Coronary artery (tissue), 2 donors: ENCODE measurements at regions not wholly inside any gene's neighbourhood (a gene's known extent, or its start where the extent isn't known, plus 50 kb on each side); places are given as distances from the start of the nearest gene placed in this dataset.

Experiments used
- DNase-seq: peaks from one replicate; pipeline ENCODE4 v3.0.0-alpha.2; 2017; ENCODE audit warnings: low spot score
- H3K27ac ChIP-seq, 2 donors: fragments of 200-600 bp; sonication (generic); one replicate each; pipeline ENCODE4 v1.5.1; 2016 to 2019
- H3K4me3 ChIP-seq: fragments of 200-600 bp; sonication (generic); 2 replicates; pipeline ENCODE4 v1.5.1; 2016; ENCODE audit warnings: mild to moderate bottlenecking, moderate library complexity
- CTCF ChIP-seq: fragments of 200-600 bp; sonication (generic); IDR thresholded peaks from one replicate; pipeline ENCODE4 v1.5.1; 2019; ENCODE audit warnings: antibody characterized with exemption

GRCh38 chr6:16006681-16007080 is 122.2 kb upstream of the MYLIP start:
- Histone ChIP-seq H3K27ac (no peak overlapping the region), H3K4me3 (no peak overlapping the region)
- DNase-seq = no peak
- no peak for TF ChIP-seq CTCF

DNA sequence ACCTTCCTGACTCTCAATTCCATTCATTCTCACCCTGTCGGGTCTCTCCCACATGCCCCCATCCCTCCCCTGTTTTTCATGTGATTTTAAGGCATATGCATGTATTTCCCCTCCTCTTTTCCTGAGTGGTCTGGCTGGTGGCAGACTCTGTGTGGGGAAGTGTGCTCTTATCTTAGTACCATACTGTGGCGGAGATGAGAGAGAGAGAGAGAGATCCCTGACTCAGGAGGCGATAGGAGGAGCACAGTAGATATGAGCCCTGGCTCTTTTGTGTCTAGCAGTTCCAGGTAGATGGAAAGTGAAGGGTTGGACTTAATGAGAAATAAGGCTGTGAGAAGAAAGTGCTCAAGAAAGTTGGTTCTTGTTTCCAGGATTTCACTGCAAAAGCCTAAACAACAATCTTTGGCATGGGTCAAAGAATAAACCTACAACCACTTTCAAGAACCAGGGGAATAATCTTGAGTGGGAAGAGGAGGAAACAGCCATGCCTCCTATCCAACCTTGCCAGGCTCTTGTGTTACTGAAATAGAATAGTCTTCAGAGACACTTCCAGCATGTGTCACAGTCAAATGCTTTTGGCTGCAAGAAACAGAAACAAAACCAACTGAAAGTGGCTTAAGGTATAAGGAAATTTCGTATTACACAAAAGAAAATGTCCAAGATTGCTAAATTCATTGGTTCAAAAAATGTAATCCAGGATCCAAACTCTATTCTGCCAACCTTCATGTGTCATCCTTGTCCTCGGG is 123.8 kb upstream of the MYLIP start:
- H3K27ac ChIP-seq = no peak overlapping the region
- TF ChIP-seq CTCF = no peak
- no peak overlapping the region for H3K4me3 ChIP-seq
- no peak for DNase-seq

DNA sequence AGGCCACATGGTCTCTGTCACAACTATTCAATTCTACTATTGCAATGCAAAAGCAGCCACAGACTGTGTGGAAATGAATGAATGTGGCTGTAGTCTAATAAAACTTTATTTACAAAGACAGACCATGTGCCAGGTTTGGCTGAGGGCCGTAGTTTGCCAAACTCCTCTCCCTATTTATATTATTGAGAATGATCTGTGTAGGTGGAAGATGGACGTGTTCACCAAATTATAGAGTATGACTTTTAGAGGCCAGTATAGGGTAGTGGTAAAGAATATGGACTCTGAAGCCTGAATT is 125.7 kb upstream of the MYLIP start:
- H3K4me3 ChIP-seq = no peak overlapping the region
- DNase-seq = no peak
- no peak overlapping the region for H3K27ac ChIP-seq
- TF ChIP-seq CTCF = no peak

GRCh38 chr6:16002332-16003196 is 126.3 kb upstream of the MYLIP start:
- no peak for TF ChIP-seq CTCF
- Histone ChIP-seq H3K4me3 (no peak overlapping the region), H3K27ac (no peak overlapping the region)
- no peak for DNase-seq

GRCh38 chr6:16001158-16001557 is 127.7 kb upstream of the MYLIP start:
- Histone ChIP-seq H3K27ac (no peak overlapping the region), H3K4me3 (no peak overlapping the region)
- DNase-seq = no peak
- TF ChIP-seq CTCF = no peak

- Histone ChIP-seq H3K27ac (no peak overlapping the region), H3K4me3 (no peak overlapping the region)
- DNase-seq = no peak
- no peak for TF ChIP-seq CTCF
These were observed 129.7 kb upstream of the MYLIP start for GRCh38 chr6:15999201-15999600.
